CD4-positive, alpha-beta T cell treated with Interleukin-6 at 100 ng/mL for 8 hours (primary cell): ENCODE measurements at regions not wholly inside any gene's neighbourhood (a gene's known extent, or its start where the extent isn't known, plus 50 kb on each side); places are given as distances from the start of the nearest gene placed in this dataset.

Experiments
- DNase-seq: peaks from one replicate; pipeline ENCODE4 v3.0.0-alpha.2; 2020; ENCODE audit warnings: mixed read lengths, low spot score

- no peak for DNase-seq
Measured at GRCh38 chr3:34247401-34247800, 449.0 kb downstream of the PDCD6IP start.

GRCh38 chr3:34248352-34248751 lies 449.9 kb downstream of the PDCD6IP start:
- DNase-seq = no peak

DNA sequence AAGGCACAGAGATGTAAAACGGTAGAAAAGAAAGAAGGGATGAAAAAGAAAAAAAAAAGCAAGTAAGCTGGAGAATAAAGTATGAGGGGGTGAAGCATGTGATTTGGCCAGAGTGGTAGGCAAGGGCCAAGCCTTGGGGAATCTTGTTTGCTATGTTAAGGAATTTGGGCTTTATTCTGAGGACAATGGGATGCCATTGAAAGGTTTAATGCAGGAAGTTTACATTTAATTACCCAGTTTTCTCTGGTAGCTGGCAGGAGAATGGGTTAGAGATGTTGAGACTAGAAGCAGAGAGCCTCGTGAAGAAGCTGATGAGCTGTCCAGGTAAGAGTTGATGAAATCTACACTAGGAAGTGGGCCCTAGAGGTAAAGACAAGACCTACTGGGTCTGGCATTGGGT lies 455.9 kb downstream of the PDCD6IP start:
- no peak for DNase-seq

DNA sequence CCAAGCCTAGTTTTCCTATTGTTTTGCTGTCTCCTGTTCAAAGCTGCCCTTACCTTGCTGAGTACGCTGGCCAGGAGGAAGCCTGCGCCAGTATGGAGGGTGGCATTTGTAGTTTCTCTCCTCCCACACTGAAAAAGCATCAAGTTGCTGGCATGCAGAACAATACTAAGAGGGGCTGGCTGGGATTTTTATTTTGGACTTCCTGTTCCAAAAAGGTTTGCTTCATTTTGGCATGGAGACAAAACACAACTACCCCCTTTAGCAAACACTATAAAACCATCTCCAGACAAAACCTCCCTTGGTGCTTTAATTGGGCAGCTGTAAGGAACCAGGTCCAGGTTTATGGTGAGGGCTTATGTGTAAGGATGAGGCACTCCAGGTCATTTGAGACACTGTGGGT lies 457.6 kb downstream of the PDCD6IP start:
- DNase-seq = no peak

DNA sequence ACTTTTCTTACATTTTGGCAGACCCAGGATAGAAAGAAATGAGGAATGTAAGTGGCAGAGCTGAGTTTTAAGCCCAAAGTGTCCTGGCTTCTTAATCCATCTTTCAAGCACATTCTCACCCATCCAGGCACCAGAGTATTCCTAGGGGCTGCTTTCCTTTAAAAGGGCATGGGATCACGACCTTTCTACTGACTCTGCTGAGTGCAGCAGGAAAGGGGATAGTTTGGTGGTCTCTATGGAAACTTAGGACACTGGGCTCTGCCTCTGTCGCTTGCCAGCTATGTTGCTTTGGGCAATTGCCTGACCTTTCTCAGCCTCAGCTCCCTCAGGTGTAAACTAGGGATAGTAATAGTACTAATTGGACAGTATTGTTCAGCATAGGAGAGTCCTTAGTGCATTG lies 458.4 kb downstream of the PDCD6IP start:
- no peak for DNase-seq

DNA sequence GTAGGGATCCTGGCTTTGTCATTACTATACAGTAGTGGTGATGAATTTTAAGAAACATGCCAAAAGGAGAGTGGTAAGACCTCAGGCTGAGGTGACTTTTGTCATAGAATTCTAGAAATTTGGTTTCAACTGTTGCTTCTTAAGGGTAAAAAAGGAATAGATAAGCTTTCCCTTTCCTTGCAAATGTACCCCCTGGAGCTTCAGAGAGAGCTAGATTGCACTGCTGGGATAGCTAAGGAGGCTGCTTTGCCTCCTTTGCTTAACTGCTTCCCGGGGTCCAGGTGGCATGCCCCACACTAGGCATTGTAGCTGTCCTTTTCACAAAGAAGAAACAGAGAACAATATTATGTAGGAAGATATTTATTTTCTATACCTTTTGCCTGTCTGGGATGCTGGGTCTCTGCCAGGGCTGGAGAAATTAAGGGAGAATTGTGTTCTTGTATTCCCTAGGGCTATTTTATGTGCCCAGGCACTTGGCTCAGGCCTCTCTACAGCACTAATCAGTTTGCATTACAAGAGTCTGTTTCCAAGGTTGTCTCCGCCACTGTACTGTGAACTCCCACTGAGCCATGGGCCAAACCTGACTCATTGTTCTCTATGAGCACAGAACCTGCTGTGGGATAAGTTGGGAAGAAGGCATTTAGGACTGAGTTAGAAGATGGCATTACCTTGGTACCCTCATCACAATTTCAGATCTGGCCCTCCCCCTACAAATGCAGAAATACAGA lies 460.0 kb downstream of the PDCD6IP start:
- DNase-seq = no peak

DNA sequence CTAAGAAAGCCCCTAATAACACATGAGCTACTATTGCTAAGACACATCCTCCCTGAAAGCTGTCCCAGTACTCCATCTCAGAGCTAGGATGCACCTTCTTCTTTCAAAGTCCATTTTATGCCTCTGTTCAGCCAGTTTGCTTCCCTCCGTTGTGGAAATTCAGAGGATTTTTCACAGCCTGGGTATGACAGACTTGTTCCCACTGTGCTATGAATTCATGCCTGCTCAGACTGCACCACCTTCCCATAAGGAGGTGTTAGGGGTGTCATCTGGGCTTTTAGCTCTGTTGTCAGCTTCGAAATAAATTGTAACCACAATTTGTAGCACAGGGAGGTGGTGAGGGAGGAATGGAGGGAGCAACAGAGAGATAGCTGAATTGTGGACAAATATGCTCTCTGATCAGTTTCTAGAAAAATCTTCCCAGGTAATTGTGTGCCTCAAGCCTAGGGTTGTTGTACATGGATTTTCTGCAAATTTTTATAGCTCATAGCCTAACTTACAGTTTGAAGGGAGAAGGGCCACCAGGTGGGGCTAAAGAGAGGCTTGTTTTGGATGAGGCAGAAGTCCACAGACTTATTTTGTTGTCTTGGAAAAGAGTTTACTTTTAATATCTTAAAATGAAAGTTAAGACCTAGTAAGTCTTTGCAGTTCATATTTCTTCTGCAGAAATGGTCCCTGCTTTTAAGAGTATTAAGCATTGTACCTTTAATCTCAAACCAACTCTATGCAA lies 462.0 kb downstream of the PDCD6IP start:
- DNase-seq = no peak

DNA sequence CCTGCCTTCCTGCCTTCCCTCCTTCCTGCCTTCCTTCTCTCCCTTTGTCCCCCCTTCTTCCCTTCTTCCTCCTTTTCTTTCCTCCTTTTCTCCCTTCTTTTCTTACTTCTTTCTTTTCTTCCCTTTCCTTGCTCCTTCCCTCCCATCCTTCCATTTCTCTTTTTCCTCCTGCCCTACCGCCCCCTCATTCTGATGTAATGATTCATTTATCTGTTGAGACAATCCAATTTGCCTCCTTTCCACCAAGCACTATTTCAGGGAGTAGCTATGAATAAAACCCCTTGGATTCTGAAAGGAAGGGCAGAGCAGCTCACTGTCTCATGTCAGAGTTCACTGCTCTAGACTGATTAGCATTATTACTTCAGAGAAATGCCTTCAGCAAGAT lies 462.6 kb downstream of the PDCD6IP start:
- DNase-seq = no peak

- no peak for DNase-seq
Measured at GRCh38 chr3:34263101-34263621, 464.7 kb downstream of the PDCD6IP start.

GRCh38 chr3:34264337-34265041 lies 466.1 kb downstream of the PDCD6IP start:
- no peak for DNase-seq

GRCh38 chr3:34267088-34267487 lies 468.7 kb downstream of the PDCD6IP start:
- no peak for DNase-seq

DNA sequence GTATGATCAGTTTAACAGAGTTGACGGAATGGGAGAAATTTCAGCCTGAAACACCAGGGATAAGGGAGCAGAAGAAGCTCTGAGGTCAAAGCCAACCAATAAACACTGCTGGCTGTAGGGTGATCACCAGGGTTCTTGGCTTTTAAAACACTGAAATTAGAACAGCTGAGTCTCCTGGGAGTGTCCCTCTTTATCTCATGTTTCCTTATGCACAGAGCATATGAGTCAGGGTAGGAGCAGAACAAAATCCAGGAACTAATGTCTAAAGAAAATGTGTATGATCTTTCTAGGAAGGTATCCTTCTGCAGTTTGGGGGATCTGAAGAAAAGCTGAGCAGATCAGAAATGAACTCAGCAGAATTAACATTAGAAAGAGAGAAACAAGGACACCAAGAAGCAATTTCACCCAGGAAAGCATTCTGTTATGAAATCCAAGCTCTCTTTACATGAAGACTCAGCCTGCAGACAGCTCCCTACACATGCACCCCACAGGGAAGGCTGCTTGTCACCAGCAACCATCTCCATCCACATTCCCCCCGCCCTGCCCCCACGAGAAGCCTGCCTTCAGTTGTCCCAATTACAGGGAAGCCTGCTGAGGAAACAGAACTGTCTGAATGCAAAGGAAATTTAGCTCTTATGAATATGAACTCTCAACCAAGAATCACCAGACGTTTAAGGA lies 469.7 kb downstream of the PDCD6IP start:
- no peak for DNase-seq

- DNase-seq = no peak
Measured at GRCh38 chr3:34275811-34276210, 477.4 kb downstream of the PDCD6IP start.

GRCh38 chr3:34276342-34276741 lies 477.9 kb downstream of the PDCD6IP start:
- DNase-seq = no peak

DNA sequence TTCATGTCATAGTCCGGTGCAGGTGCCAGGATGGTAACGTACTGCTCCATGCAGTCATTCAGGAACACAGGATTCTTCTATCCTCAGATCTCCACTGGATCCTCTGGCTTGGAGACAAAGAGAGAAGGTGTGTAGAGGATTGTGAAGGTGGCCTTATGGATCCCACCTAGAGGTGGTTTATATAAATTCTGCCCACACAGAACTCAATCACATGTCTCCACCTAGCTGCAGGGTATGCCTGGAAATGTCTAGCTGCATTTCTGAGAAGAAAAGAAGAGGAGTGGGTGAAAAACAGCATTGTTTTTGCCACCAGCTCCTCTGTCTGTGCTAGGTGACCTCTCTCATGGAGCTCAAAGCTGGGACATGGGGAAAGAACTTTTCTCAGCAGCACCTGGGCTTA lies 478.7 kb downstream of the PDCD6IP start:
- no peak for DNase-seq

DNA sequence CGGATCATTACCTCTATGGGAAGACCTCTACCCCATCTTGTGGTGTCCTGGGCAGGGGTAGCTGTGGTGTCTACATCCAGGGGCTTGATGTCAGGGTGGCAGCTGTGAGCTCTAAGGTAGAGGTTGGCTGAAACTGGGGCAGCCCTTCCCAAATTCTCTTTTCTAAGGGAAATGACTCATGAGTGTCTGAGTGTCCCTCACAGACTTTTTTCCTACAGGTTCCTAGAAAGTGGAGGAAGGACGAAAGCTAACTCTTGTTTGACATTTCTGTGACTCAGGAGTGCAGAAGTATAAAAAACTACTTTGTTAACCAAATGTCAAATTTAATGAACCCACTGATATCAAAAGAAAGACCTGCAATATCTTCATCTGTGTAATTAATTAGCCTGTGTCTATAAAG lies 481.5 kb downstream of the PDCD6IP start:
- DNase-seq = no peak

DNA sequence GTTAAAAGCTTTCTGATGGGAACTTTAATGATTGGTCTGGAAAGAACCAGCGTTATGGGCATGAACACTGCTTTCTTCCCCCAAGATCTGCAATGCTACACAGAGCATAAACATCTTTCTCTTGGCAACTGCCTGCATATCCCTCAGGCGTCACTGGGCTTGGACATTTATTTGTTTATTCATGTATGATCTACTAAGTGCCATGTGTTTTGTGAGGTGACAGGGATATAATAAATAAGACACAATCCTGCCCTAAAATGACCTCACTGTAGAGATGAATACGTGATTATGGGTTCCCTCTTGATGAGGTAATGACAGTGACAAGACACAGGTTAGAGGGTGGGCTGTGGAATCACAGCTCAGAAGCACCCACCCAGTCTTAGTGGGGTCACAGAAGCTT lies 485.3 kb downstream of the PDCD6IP start:
- no peak for DNase-seq

DNA sequence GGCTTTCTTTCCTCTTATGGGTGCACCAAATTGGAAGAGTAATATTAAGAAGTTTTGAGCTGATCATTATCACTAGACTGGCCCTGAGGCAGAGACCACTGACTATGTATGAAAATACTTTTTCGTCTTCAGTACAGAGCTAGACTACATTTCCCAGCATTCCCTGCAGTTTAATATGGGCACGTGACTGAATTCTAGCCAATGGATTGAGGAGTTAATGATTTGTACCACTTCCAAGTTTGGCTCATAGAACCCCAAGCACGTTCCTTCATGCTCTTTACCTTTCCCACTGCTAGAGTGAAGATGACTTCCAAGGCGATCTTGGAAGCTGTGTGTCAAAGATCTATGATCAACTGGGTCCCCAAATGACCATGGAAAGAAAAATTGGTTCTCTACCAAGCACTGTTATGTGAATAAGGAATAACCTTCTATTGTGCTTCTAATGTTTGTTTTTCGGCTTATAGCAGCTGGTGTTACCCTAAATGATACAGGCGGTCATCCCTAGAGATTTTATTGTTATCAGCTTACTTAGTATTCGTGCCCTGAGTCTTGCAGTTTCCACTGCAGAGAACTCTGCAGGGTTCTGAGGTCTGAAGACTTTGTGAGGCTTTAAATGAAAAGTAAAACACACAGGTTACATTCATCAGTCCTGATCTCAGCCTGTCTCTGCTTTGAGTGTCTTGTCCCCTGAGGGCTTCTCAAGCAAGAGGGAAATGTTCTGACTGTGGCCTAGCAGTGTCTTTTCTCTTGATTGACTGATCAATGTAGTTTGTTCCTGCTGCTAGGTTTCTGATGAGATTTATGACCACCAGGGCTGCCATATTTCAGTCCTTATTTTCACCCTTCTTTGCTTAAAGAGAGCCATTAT lies 486.8 kb downstream of the PDCD6IP start:
- no peak for DNase-seq

- DNase-seq = no peak
Measured at GRCh38 chr3:34285827-34286188, 487.4 kb downstream of the PDCD6IP start.

DNA sequence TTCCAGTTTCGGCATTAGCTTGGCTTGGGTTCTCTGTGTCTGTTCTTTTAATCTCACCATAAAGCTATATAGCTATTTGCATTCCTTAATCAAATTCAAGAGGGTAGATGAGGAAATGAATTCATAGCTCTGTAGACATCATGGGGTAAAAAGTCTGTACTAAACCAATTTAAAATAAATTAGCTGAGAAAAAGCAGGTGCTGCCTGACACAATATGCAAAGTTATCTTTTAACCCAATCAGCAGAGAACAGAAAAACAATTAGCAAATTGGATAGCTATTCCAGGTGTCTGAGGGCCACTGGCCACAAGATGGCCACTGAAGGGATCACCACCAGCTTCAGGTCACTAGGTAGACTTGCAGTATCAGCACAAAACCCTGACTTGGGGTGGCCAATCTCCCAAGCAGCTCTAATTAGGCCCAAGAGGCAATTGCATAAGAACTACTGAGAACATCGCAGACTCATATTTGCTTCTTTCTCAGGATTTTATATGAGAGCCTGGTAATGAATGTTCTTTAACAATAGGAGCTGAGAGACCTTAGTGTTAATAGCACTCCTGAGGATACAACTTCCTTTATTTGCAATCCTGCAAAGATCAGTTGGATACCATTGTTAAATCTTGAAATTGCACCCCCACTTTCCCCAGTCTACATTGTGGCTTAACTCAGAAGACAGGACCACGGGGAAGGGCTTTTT lies 494.3 kb downstream of the PDCD6IP start:
- DNase-seq = no peak

GRCh38 chr3:34294240-34294639 lies 495.8 kb downstream of the PDCD6IP start:
- DNase-seq = no peak
